B cell (primary cell): ENCODE measurements at regions not wholly inside any gene's neighbourhood (a gene's known extent, or its start where the extent isn't known, plus 50 kb on each side); places are given as distances from the start of the nearest gene placed in this dataset.

Source experiments
- ATAC-seq: fragments of 200-7000 bp; cut with Tn5 transposase; one replicate; pipeline ENCODE4 v1.10.0; 2021; ENCODE audit warnings: low read depth, mild to moderate bottlenecking, moderate number of reproducible peaks, moderate library complexity
- CTCF ChIA-PET: fragments of 350-600 bp; sonication (Branson Sonifier 250); formaldehyde crosslinking; loops from one replicate; lab custom pipeline; 2021; ENCODE audit warnings: antibody characterized with exemption, inconsistent platforms; lab: Charles Lee
- POLR2A ChIA-PET: fragments of 350-600 bp; sonication (Branson Sonifier 250); formaldehyde crosslinking; loops from one replicate; lab custom pipeline; 2021; ENCODE audit warnings: antibody characterized with exemption; lab: Charles Lee
- DNase-seq: peaks from one replicate; pipeline ENCODE4 v3.0.0; 2013
- H2AFZ ChIP-seq: 2 replicates; pipeline ENCODE4 v1.6.1; 2012; ENCODE audit warnings: mild to moderate bottlenecking, low read depth, low read length; ENCODE audit not compliant: insufficient read depth, poor library complexity, severe bottlenecking
- H3K27ac ChIP-seq, 2 donors: 1 replicate in 1 of 2; 2 replicates in 1 of 2; pipeline ENCODE4 v1.5.1; 2012 to 2013; ENCODE audit warnings: low read length in 2 of 2, mild to moderate bottlenecking in 2 of 2, moderate library complexity in 1 of 2
- H3K27me3 ChIP-seq, 4 experiments: fragments of 200-600 bp in 1 of 4; sonication (generic) in 1 of 4; replicated peaks in 1 of 4; 1 replicate in 2 of 4; 2 replicates in 2 of 4; pipeline versions ENCODE4 v1.6.1 to v1.7.0; 2013 to 2016; ENCODE audit warnings: low read length in 3 of 4, mild to moderate bottlenecking in 2 of 4, mixed read lengths in 1 of 4, moderate library complexity in 1 of 4; ENCODE audit not compliant: insufficient read depth in 4 of 4, control insufficient read depth in 3 of 4; ENCODE audit errors: control extremely low read depth in 1 of 4
- H3K36me3 ChIP-seq, 2 experiments: replicated peaks in 1 of 2; 1 replicate in 1 of 2; 2 replicates in 1 of 2; pipeline versions ENCODE4 v1.6.1 to v1.7.1; 2013; ENCODE audit warnings: low read length in 1 of 2; ENCODE audit not compliant: insufficient read depth in 2 of 2, control insufficient read depth in 1 of 2; ENCODE audit errors: control extremely low read depth in 1 of 2, extremely low read depth in 1 of 2
- H3K4me1 ChIP-seq, 2 donors: fragments of 200-600 bp in 1 of 2; sonication (generic) in 1 of 2; 1 replicate in 1 of 2; 2 replicates in 1 of 2; pipeline versions ENCODE4 v1.5.1 to v1.6.1; 2013 to 2017; ENCODE audit warnings: low read length in 2 of 2; ENCODE audit not compliant: control insufficient read depth in 2 of 2, insufficient read depth in 2 of 2
- H3K4me2 ChIP-seq: replicated peaks from 2 replicates; pipeline ENCODE3; 2012; ENCODE audit warnings: mild to moderate bottlenecking, low read depth, low read length; ENCODE audit not compliant: poor library complexity, severe bottlenecking
- H3K4me3 ChIP-seq, 5 experiments: fragments of 200-600 bp in 1 of 5; sonication (generic) in 1 of 5; 1 replicate in 3 of 5; 2 replicates in 2 of 5; pipeline versions ENCODE4 v1.5.1 to v1.7.0; 2011 to 2016; ENCODE audit warnings: low read length in 4 of 5, mild to moderate bottlenecking in 4 of 5, low read depth in 2 of 5, control low read depth in 1 of 5, moderate library complexity in 1 of 5; ENCODE audit not compliant: insufficient read depth in 1 of 5; ENCODE audit errors: control extremely low read depth in 1 of 5, extremely low read depth in 1 of 5
- H3K79me2 ChIP-seq: fragments of 200-600 bp; sonication (generic); one replicate; pipeline ENCODE4 v1.6.0; 2016; ENCODE audit warnings: low read length; ENCODE audit not compliant: control insufficient read depth, insufficient read depth
- H3K9ac ChIP-seq: fragments of 200-600 bp; sonication (generic); 2 replicates; pipeline ENCODE4 v1.6.1; 2017; ENCODE audit warnings: mild to moderate bottlenecking, low read length, moderate library complexity
- H3K9me3 ChIP-seq, 3 donors: one replicate each; pipeline versions ENCODE4 v1.6.1 to v1.7.1; 2013; ENCODE audit warnings: low read length in 2 of 3; ENCODE audit not compliant: control insufficient read depth in 2 of 3, insufficient read depth in 1 of 3; ENCODE audit errors: control extremely low read depth in 1 of 3
- H4K20me1 ChIP-seq: 2 replicates; pipeline ENCODE4 v1.6.0; 2012; ENCODE audit warnings: mild to moderate bottlenecking, low read length; ENCODE audit not compliant: insufficient read depth, control insufficient read depth, poor library complexity, severe bottlenecking
- H3K27ac Mint-ChIP-seq: one replicate; pipeline ENCODE4 v1.8.0; 2021; ENCODE audit warnings: mixed read lengths
- H3K27me3 Mint-ChIP-seq: one replicate; pipeline ENCODE4 v1.8.0; 2021; ENCODE audit warnings: mixed read lengths
- H3K4me1 Mint-ChIP-seq: one replicate; pipeline ENCODE4 v1.8.0; 2021; ENCODE audit warnings: mixed read lengths
- H3K4me3 Mint-ChIP-seq: one replicate; pipeline ENCODE4 v1.8.0; 2021; ENCODE audit warnings: mixed read lengths
- H3K9me3 Mint-ChIP-seq: one replicate; pipeline ENCODE4 v1.8.0; 2022; ENCODE audit warnings: mixed read lengths; ENCODE audit not compliant: insufficient read depth
- EZH2 ChIP-seq: IDR thresholded peaks from 2 replicates; pipeline ENCODE4 v1.6.1; 2012; ENCODE audit warnings: borderline replicate concordance, low read depth, mild to moderate bottlenecking, moderate library complexity, low read length; ENCODE audit not compliant: insufficient read depth, poor library complexity, severe bottlenecking
- WGBS: methylation state at CpG from one replicate; pipeline ENCODE4 v1.1.5; 2013; ENCODE audit warnings: missing lambda C conversion rate; ENCODE audit not compliant: insufficient coverage; 5-methylcytosine and 5-hydroxymethylcytosine counted together
- intact Hi-C: fragments of 100-400 bp; cut with micrococcal nuclease; formaldehyde crosslinking; loops from one replicate; pipeline ENCODE4 v1.10.0; 2022
- TF ChIP-seq, protein P1 (sequence below): fragments of 200-600 bp; IDR thresholded peaks from one replicate; pipeline ENCODE4 v1.8.0; 2022; ENCODE audit warnings: antibody characterized with exemption, mild to moderate bottlenecking

DNA sequence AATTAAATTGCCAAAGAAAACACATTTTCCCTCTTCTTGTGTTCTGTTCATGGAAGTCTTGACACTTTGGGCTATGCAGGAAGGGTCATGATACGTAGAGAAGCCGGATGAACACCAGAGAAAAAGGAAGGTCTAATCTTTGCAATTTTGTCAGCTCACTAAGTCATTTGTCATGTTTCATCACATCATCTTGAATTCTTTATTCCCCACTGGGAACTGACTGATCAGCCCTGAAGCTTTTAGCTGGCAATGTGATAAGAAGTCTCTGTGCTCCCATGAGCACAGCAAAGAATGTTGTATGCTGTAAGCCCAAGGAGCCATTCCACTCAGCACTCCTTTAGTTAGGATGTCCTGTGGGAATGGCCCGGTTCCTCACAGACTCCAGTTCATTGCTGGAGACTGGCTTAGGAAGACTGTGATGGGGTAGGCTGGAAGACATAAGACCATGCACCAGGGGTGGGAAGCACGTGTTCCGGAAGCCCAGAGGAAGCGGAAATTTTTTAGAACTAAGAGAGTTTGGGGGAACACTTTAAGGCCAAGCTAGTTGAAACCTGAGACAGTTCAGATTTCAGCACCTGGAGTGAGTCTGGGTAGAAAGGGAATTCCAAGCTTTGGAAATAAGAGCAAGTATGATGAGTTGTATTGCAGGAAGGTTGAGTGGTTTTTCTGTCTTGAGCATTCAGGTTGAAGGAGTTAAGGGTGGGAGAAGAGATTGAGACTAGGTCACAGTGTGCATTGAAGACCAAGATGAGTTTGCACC is 306.7 kb upstream of the MTNR1B start:
- ATAC-seq (no peak), DNase-seq (no peak)
- Histone ChIP-seq H4K20me1 (no peaks in the 10 kb centered on the region), H3K4me1 (no peaks in the 10 kb centered on the region), H3K4me3 (no peak overlapping the region), H2AFZ (no peak overlapping the region), H3K27ac (no peak overlapping the region), H3K27me3 (no peaks in the 10 kb centered on the region), H3K79me2 (no peaks in the 10 kb centered on the region), H3K36me3 (no peaks in the 10 kb centered on the region), H3K9ac (no peak overlapping the region), H3K4me2 (no peak overlapping the region), H3K9me3 (no peaks in the 10 kb centered on the region)
- Mint-ChIP-seq H3K9me3 (no peaks in the 10 kb centered on the region), H3K4me3 (no peak overlapping the region), H3K27ac (no peak overlapping the region), H3K4me1 (no peaks in the 10 kb centered on the region), H3K27me3 (no peaks in the 10 kb centered on the region)
- TF ChIP-seq EZH2 = no peak
- TF ChIP-seq, protein P1, sequence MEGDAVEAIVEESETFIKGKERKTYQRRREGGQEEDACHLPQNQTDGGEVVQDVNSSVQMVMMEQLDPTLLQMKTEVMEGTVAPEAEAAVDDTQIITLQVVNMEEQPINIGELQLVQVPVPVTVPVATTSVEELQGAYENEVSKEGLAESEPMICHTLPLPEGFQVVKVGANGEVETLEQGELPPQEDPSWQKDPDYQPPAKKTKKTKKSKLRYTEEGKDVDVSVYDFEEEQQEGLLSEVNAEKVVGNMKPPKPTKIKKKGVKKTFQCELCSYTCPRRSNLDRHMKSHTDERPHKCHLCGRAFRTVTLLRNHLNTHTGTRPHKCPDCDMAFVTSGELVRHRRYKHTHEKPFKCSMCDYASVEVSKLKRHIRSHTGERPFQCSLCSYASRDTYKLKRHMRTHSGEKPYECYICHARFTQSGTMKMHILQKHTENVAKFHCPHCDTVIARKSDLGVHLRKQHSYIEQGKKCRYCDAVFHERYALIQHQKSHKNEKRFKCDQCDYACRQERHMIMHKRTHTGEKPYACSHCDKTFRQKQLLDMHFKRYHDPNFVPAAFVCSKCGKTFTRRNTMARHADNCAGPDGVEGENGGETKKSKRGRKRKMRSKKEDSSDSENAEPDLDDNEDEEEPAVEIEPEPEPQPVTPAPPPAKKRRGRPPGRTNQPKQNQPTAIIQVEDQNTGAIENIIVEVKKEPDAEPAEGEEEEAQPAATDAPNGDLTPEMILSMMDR = no peak
- ChIA-PET POLR2A (no interaction called here), CTCF (no interaction called here)
- WGBS = 62% methylated on average over 3 of the region's 6 CpGs
- intact Hi-C loops = no loop called here

DNA sequence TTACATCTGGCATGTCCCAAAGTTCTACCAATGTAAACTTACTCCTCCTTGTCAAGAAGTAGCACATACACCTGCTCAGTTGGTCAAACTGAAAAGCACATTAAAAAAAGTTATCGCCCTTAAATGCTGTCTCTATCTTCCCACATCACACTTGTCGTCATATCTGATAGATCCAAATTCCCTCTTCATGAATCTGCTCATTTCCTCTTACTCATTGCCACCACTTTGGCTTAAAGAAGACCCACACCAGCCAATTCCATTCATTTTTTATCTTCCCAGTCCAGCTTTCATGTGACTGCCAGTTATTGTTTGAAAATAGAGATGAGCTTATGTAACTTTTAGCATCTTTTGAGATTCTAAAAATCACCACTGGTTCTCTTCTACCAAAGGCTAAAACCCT is 305.9 kb upstream of the MTNR1B start:
- Histone ChIP-seq H3K36me3 (no peaks in the 10 kb centered on the region), H3K79me2 (no peaks in the 10 kb centered on the region), H3K27ac (no peak overlapping the region), H4K20me1 (no peaks in the 10 kb centered on the region), H3K9me3 (no peaks in the 10 kb centered on the region), H3K4me2 (no peak overlapping the region), H2AFZ (no peak overlapping the region), H3K9ac (no peak overlapping the region), H3K4me1 (no peaks in the 10 kb centered on the region), H3K27me3 (no peaks in the 10 kb centered on the region), H3K4me3 (no peak overlapping the region)
- intact Hi-C loops = no loop called here
- H3K27me3 Mint-ChIP-seq = no peaks in the 10 kb centered on the region
- H3K4me3 Mint-ChIP-seq = no peak overlapping the region
- ATAC-seq (no peak), DNase-seq (no peak)
- H3K4me1 Mint-ChIP-seq = no peaks in the 10 kb centered on the region
- TF ChIP-seq EZH2 = no peak
- TF ChIP-seq, protein P1 = no peak
- H3K9me3 Mint-ChIP-seq = no peaks in the 10 kb centered on the region
- ChIA-PET POLR2A (no interaction called here), CTCF (no interaction called here)
- H3K27ac Mint-ChIP-seq = no peak overlapping the region
- WGBS = 89% methylated on average over 2 of the region's 2 CpGs
